Liver (tissue), 8 donors: ENCODE measurements at regions not wholly inside any gene's neighbourhood (a gene's known extent, or its start where the extent isn't known, plus 50 kb on each side); places are given as distances from the start of the nearest gene placed in this dataset.

Source experiments
- DNase-seq: peaks from one replicate; pipeline ENCODE4 v3.0.0-alpha.2; 2017; ENCODE audit warnings: low spot score
- H3K27ac ChIP-seq, 2 donors: one replicate each; pipeline ENCODE4 v1.7.0; 2013; ENCODE audit warnings: inconsistent platforms in 2 of 2, low read length in 2 of 2, control low read depth in 1 of 2, low read depth in 1 of 2, mild to moderate bottlenecking in 1 of 2
- H3K27me3 ChIP-seq, 4 donors: one replicate each; pipeline versions ENCODE4 v1.6.1 to v1.7.0; 2013; ENCODE audit warnings: low read length in 3 of 4, inconsistent platforms in 1 of 4, mild to moderate bottlenecking in 1 of 4, moderate library complexity in 1 of 4; ENCODE audit not compliant: control insufficient read depth in 4 of 4, insufficient read depth in 4 of 4
- H3K36me3 ChIP-seq, 4 donors: one replicate each; pipeline versions ENCODE4 v1.6.1 to v1.7.0; 2013; ENCODE audit warnings: low read length in 3 of 4, mild to moderate bottlenecking in 3 of 4, low read depth in 1 of 4, moderate library complexity in 1 of 4; ENCODE audit not compliant: control insufficient read depth in 4 of 4, insufficient read depth in 3 of 4
- H3K4me1 ChIP-seq, 4 donors: one replicate each; pipeline versions ENCODE4 v1.6.1 to v1.7.0; 2013; ENCODE audit warnings: low read length in 3 of 4, mild to moderate bottlenecking in 3 of 4, moderate library complexity in 1 of 4; ENCODE audit not compliant: control insufficient read depth in 4 of 4, insufficient read depth in 4 of 4
- H3K4me3 ChIP-seq, 3 donors: one replicate each; pipeline versions ENCODE4 v1.6.1 to v1.7.0; 2013; ENCODE audit warnings: low read length in 3 of 3, control low read depth in 1 of 3, low read depth in 1 of 3, mild to moderate bottlenecking in 1 of 3
- H3K9ac ChIP-seq, 2 donors: one replicate each; pipeline ENCODE4 v1.7.0; 2013; ENCODE audit warnings: low read length in 2 of 2, mild to moderate bottlenecking in 2 of 2, moderate library complexity in 2 of 2, control low read depth in 1 of 2, low read depth in 1 of 2
- H3K9me3 ChIP-seq, 4 donors: one replicate each; pipeline versions ENCODE4 v1.6.1 to v1.7.0; 2013; ENCODE audit warnings: low read length in 3 of 4; ENCODE audit not compliant: control insufficient read depth in 4 of 4
- CTCF ChIP-seq: fragments of 150-350 bp; IDR thresholded peaks from 2 replicates; pipeline ENCODE4 v1.5.1; 2017; ENCODE audit warnings: improper control_type of control experiment, low read depth, low read length; ENCODE audit not compliant: missing input control
- EGR1 ChIP-seq, 2 donors: IDR thresholded peaks; 2 replicates each; pipeline ENCODE4 v1.6.1; 2016 to 2018; ENCODE audit warnings: antibody characterized with exemption in 2 of 2, low read depth in 2 of 2
- FOXA1 ChIP-seq: IDR thresholded peaks from 2 replicates; pipeline ENCODE4 v1.6.1; 2016; ENCODE audit warnings: antibody characterized with exemption
- FOXA2 ChIP-seq: IDR thresholded peaks from 2 replicates; pipeline ENCODE4 v1.6.1; 2016; ENCODE audit warnings: antibody characterized with exemption
- GABPA ChIP-seq, 2 donors: IDR thresholded peaks in 1 of 2; conservative IDR thresholded peaks in 1 of 2; 2 replicates each; pipeline ENCODE4 v1.6.1; 2016; ENCODE audit warnings: antibody characterized with exemption in 2 of 2, mild to moderate bottlenecking in 1 of 2, moderate library complexity in 1 of 2
- HNF4A ChIP-seq, 2 donors: conservative IDR thresholded peaks; 2 replicates each; pipeline ENCODE4 v1.6.1; 2016; ENCODE audit warnings: antibody characterized with exemption in 2 of 2, mild to moderate bottlenecking in 2 of 2
- HNF4G ChIP-seq: IDR thresholded peaks from 2 replicates; pipeline ENCODE4 v1.6.1; 2016; ENCODE audit warnings: antibody characterized with exemption
- JUND ChIP-seq, 2 donors: IDR thresholded peaks; 2 replicates each; pipeline ENCODE4 v1.6.1; 2016; ENCODE audit warnings: antibody characterized with exemption in 2 of 2
- NR2F2 ChIP-seq: IDR thresholded peaks from 2 replicates; pipeline ENCODE4 v1.6.1; 2016; ENCODE audit warnings: antibody characterized with exemption
- RAD21 ChIP-seq, 2 donors: IDR thresholded peaks; 2 replicates each; pipeline ENCODE4 v1.6.1; 2016; ENCODE audit warnings: antibody characterized with exemption in 2 of 2, mild to moderate bottlenecking in 2 of 2
- REST ChIP-seq: IDR thresholded peaks from 2 replicates; pipeline ENCODE4 v1.6.1; 2016; ENCODE audit warnings: antibody characterized with exemption, mild to moderate bottlenecking
- RXRA ChIP-seq, 2 donors: IDR thresholded peaks; 2 replicates each; pipeline ENCODE4 v1.6.1; 2017 to 2018; ENCODE audit warnings: antibody characterized with exemption in 2 of 2, mild to moderate bottlenecking in 1 of 2
- SP1 ChIP-seq: IDR thresholded peaks from 2 replicates; pipeline ENCODE4 v1.6.1; 2018; ENCODE audit warnings: antibody characterized with exemption, mild to moderate bottlenecking
- TAF1 ChIP-seq: conservative IDR thresholded peaks from 2 replicates; pipeline ENCODE4 v1.6.1; 2016; ENCODE audit warnings: antibody characterized with exemption, mild to moderate bottlenecking
- YY1 ChIP-seq: IDR thresholded peaks from 2 replicates; pipeline ENCODE4 v1.6.1; 2016; ENCODE audit warnings: antibody characterized with exemption, mild to moderate bottlenecking
- ZBTB33 ChIP-seq: IDR thresholded peaks from 2 replicates; pipeline ENCODE4 v1.6.1; 2016; ENCODE audit warnings: antibody characterized with exemption
- WGBS: extraction: QIAGEN DNeasy Blood & Tissue Kit; methylation state at CpG from one replicate; pipeline ENCODE4 v1.1.7; 2013; 5-methylcytosine and 5-hydroxymethylcytosine counted together
- TF ChIP-seq, protein P1 (sequence below): IDR thresholded peaks from 2 replicates; pipeline ENCODE4 v1.6.1; 2016; ENCODE audit warnings: antibody characterized with exemption
- TF ChIP-seq, protein P2 (sequence below): IDR thresholded peaks from 2 replicates; pipeline ENCODE4 v1.6.1; 2016; ENCODE audit warnings: antibody characterized with exemption
- donor health status: healthy.
- donor health status: healthy.
- donor health status: healthy.
- donor health status: healthy.
- donor health status: healthy.

DNA sequence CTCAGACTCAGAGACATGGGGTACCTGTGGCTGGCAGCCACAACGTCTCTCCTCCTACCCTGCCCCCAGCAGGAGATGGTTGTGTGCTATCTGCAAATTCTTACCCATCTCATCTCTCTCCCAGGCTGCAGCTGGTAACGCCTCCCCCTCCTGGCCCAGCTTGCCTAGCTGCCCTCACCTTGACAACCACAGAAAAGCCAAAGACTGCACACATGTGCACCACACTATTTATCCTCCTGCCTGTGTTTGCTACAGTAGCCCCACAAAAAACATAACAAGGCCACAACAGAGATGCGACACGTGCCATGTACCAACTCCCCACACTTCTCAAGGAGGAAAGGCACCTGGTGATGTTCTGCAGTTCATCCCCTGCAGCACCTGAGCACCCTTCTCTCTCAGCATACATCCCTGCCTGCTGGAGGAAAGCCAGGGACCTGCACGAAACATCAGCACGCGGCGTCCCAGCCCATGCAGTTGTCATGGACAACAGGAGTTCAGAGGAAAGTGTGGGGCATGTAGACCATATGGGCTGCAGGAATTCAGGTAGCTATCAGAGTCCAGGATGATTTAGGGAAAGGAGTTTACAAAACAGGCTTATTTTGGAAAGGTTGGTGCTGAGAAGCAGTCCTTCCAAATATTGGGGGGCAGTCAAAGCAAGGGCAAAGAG is 168.7 kb downstream of the C5orf15 start:
- H3K27ac ChIP-seq: no peak overlapping the region
- no peak overlapping the region for H3K4me3 ChIP-seq
- DNase-seq: no peak
- no peak overlapping the region for H3K9ac ChIP-seq
- peaks cover 0 to 2% (median under 1%) of the 10 kb centered on the region in 4 donors for H3K9me3 ChIP-seq
- 85% methylated on average over 8 of the region's 8 CpGs for WGBS
- no peaks in the 10 kb centered on the region for H3K36me3 ChIP-seq
- TF ChIP-seq HNF4G (no peak), YY1 (no peak), ZBTB33 (no peak), GABPA (IDR thresholded peaks at IDR 0.05 in 1 of 2, conservative IDR thresholded peaks at IDR 0.05 in 1 of 2) (no peak), SP1 (no peak), REST (no peak), NR2F2 (no peak), RAD21 (IDR thresholded peaks at IDR 0.05) (no peak), JUND (IDR thresholded peaks at IDR 0.05) (no peak), RXRA (IDR thresholded peaks at IDR 0.05) (no peak), EGR1 (IDR thresholded peaks at IDR 0.05; ENCODE audit: low read depth in 2 of 2) (no peak), CTCF (no peak), FOXA1 (no peak), TAF1 (no peak), HNF4A (conservative IDR thresholded peaks at IDR 0.05) (no peak), FOXA2 (no peak)
- TF ChIP-seq, protein P1, sequence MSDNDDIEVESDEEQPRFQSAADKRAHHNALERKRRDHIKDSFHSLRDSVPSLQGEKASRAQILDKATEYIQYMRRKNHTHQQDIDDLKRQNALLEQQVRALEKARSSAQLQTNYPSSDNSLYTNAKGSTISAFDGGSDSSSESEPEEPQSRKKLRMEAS: no peak
- TF ChIP-seq, protein P2, sequence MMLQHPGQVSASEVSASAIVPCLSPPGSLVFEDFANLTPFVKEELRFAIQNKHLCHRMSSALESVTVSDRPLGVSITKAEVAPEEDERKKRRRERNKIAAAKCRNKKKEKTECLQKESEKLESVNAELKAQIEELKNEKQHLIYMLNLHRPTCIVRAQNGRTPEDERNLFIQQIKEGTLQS: no peak
- H3K4me1 ChIP-seq: peaks cover 0 to 13% (median 5%) of the 10 kb centered on the region in 4 donors
- H3K27me3 ChIP-seq: peaks cover 0 to 2% (median 0%) of the 10 kb centered on the region in 4 donors
